Tibial nerve (tissue), 4 donors: ENCODE measurements at regions not wholly inside any gene's neighbourhood (a gene's known extent, or its start where the extent isn't known, plus 50 kb on each side); places are given as distances from the start of the nearest gene placed in this dataset.

Experiments
- DNase-seq, 2 donors: peaks; one replicate each; pipeline ENCODE4 v3.0.0-alpha.2; 2019; ENCODE audit warnings: low spot score in 2 of 2
- H3K27ac ChIP-seq, 4 donors: fragments of 200-600 bp; sonication (generic) in 3 of 4; one replicate each; pipeline ENCODE4 v1.5.1; 2017 to 2019; ENCODE audit warnings: mild to moderate bottlenecking in 1 of 4
- H3K27me3 ChIP-seq, 2 donors: fragments of 200-600 bp; sonication (generic) in 1 of 2; one replicate each; pipeline versions ENCODE4 v1.5.1 to v1.6.0; 2017 to 2019
- H3K36me3 ChIP-seq, 3 donors: fragments of 200-600 bp; sonication (generic); one replicate each; pipeline ENCODE4 v1.5.1; 2018 to 2019
- H3K4me1 ChIP-seq, 4 donors: fragments of 200-600 bp; sonication (generic) in 3 of 4; one replicate each; pipeline ENCODE4 v1.5.1; 2017 to 2019
- H3K4me3 ChIP-seq, 4 donors: fragments of 200-600 bp; sonication (generic) in 3 of 4; one replicate each; pipeline ENCODE4 v1.5.1; 2017 to 2019; ENCODE audit warnings: mild to moderate bottlenecking in 1 of 4, moderate library complexity in 1 of 4
- H3K9me3 ChIP-seq, 4 donors: fragments of 200-600 bp; sonication (generic) in 3 of 4; one replicate each; pipeline ENCODE4 v1.5.1; 2017 to 2019
- CTCF ChIP-seq, 5 experiments: fragments of 200-600 bp in 3 of 5; fragments of 450-650 bp in 2 of 5; sonication (generic) in 3 of 5; IDR thresholded peaks; one replicate each; pipeline ENCODE4 v1.5.1; 2016 to 2019; ENCODE audit warnings: antibody characterized with exemption in 5 of 5, mild to moderate bottlenecking in 3 of 5, moderate library complexity in 2 of 5
- EP300 ChIP-seq, 2 donors: sonication (generic); formaldehyde crosslinking; IDR thresholded peaks; one replicate each; pipeline ENCODE4 v1.6.1; 2017; ENCODE audit warnings: antibody characterized with exemption in 2 of 2, mild to moderate bottlenecking in 1 of 2
- POLR2A ChIP-seq, 2 donors: fragments of 450-650 bp; IDR thresholded peaks; one replicate each; pipeline ENCODE4 v1.6.1; 2017; ENCODE audit warnings: antibody characterized with exemption in 2 of 2, mild to moderate bottlenecking in 2 of 2, moderate library complexity in 2 of 2
- WGBS, 2 donors: methylation state at CpG; one replicate each; pipeline ENCODE4 v1.1.5; 2018; 5-methylcytosine and 5-hydroxymethylcytosine counted together

GRCh38 chr10:61181832-61182231, 237.8 kb upstream of the RHOBTB1 start:
- Histone ChIP-seq H3K27ac (no peak overlapping the region), H3K4me1 (peaks cover 0 to 2% (median 0%) of the 10 kb centered on the region in 4 donors), H3K4me3 (no peak overlapping the region), H3K36me3 (no peaks in the 10 kb centered on the region), H3K9me3 (no peaks in the 10 kb centered on the region), H3K27me3 (no peaks in the 10 kb centered on the region)
- DNase-seq = no peak
- TF ChIP-seq POLR2A (IDR thresholded peaks at IDR 0.05) (no peak), CTCF (IDR thresholded peaks at IDR 0.05) (no peak), EP300 (IDR thresholded peaks at IDR 0.05) (no peak)
- WGBS, 2 donors = 93 to 94% methylated on average over 3 of the region's 3 CpGs

- H3K4me3 ChIP-seq = no peak overlapping the region
- WGBS, 2 donors = 92 to 94% methylated on average over 3 of the region's 3 CpGs
- peaks cover 0 to 21% (median 0%) of the 10 kb centered on the region in 4 donors for H3K4me1 ChIP-seq
- no peaks in the 10 kb centered on the region for H3K36me3 ChIP-seq
- TF ChIP-seq POLR2A (IDR thresholded peaks at IDR 0.05) (no peak), EP300 (IDR thresholded peaks at IDR 0.05) (no peak), CTCF (IDR thresholded peaks at IDR 0.05) (no peak)
- H3K27ac ChIP-seq = no peak overlapping the region
- no peaks in the 10 kb centered on the region for H3K9me3 ChIP-seq
- no peak for DNase-seq
- no peaks in the 10 kb centered on the region for H3K27me3 ChIP-seq
Measured at GRCh38 chr10:61179771-61180170, 235.8 kb upstream of the RHOBTB1 start.

- H3K9me3 ChIP-seq = no peaks in the 10 kb centered on the region
- H3K4me3 ChIP-seq = no peak overlapping the region
- peaks cover 0 to 23% (median 0%) of the 10 kb centered on the region in 4 donors for H3K4me1 ChIP-seq
- WGBS, 2 donors = 53 to 61% methylated on average over 3 of the region's 3 CpGs
- no peaks in the 10 kb centered on the region for H3K27me3 ChIP-seq
- no peak overlapping the region for H3K27ac ChIP-seq
- no peak for DNase-seq
- no peaks in the 10 kb centered on the region for H3K36me3 ChIP-seq
- TF ChIP-seq CTCF (IDR thresholded peaks at IDR 0.05) (no peak), EP300 (IDR thresholded peaks at IDR 0.05) (no peak), POLR2A (IDR thresholded peaks at IDR 0.05) (no peak)
Measured at GRCh38 chr10:61176424-61176823, 232.4 kb upstream of the RHOBTB1 start.

- TF ChIP-seq POLR2A (IDR thresholded peaks at IDR 0.05) (no peak), CTCF (IDR thresholded peaks at IDR 0.05) (no peak), EP300 (IDR thresholded peaks at IDR 0.05) (peak in 1 of 2 donors; percentile 45)
- no peak overlapping the region for H3K4me3 ChIP-seq
- no peaks in the 10 kb centered on the region for H3K36me3 ChIP-seq
- no peaks in the 10 kb centered on the region for H3K9me3 ChIP-seq
- H3K27me3 ChIP-seq = no peaks in the 10 kb centered on the region
- peak overlapping the region in 2 of 4 donors; percentile 42 to 51 for H3K27ac ChIP-seq
- peaks cover 0 to 23% (median 0%) of the 10 kb centered on the region in 4 donors for H3K4me1 ChIP-seq
- peak in 1 of 2 donors; percentile 13 for DNase-seq
Measured at GRCh38 chr10:61175316-61175715, 231.3 kb upstream of the RHOBTB1 start.

- Histone ChIP-seq H3K9me3 (no peaks in the 10 kb centered on the region), H3K27ac (no peak overlapping the region), H3K27me3 (no peaks in the 10 kb centered on the region), H3K4me3 (no peak overlapping the region), H3K36me3 (no peaks in the 10 kb centered on the region), H3K4me1 (peaks cover 0 to 23% (median 0%) of the 10 kb centered on the region in 4 donors)
- TF ChIP-seq CTCF (IDR thresholded peaks at IDR 0.05) (no peak), POLR2A (IDR thresholded peaks at IDR 0.05) (no peak), EP300 (IDR thresholded peaks at IDR 0.05) (no peak)
- DNase-seq = no peak
- 86% methylated on average over 5 of the region's 5 CpGs for WGBS, 2 donors
Measured at GRCh38 chr10:61173450-61173849, 229.5 kb upstream of the RHOBTB1 start.
